Heart left ventricle (tissue), 13 donors: ENCODE measurements at regions not wholly inside any gene's neighbourhood (a gene's known extent, or its start where the extent isn't known, plus 50 kb on each side); places are given as distances from the start of the nearest gene placed in this dataset.

ENCODE experiments used
- CTCF ChIP-seq, 12 donors: fragments of 200-600 bp; sonication (generic) in 4 of 12; IDR thresholded peaks; one replicate each; pipeline versions ENCODE4 v1.5.0 to v1.8.0; 2018 to 2022; ENCODE audit warnings: antibody characterized with exemption in 12 of 12, mild to moderate bottlenecking in 5 of 12
- POLR2A ChIP-seq, 2 donors: fragments of 450-650 bp; IDR thresholded peaks; one replicate each; pipeline ENCODE4 v1.6.1; 2017; ENCODE audit warnings: antibody characterized with exemption in 2 of 2, mild to moderate bottlenecking in 2 of 2, moderate library complexity in 2 of 2
- donor health status: ischemic (EF 13 %, LVEDD 7.1; RV severe dilation, severe dysfunction).
- donor health status: DM: no; HTN: yes; CAD: no.
- donor health status: DM: no; HTN: no; CAD: no.
- donor health status: ischemic (EF 25% LVEDD 6.9; RV normal size, moderate dysfunction).
- donor health status: ischemic (EF 25% LVEDD 5.7; RV mildly dilated, moderate dysfunction).
- donor health status: ischemic (EF 35%, LVEDD 5.7; RV mildly dilated, moderate dysfunction).
- donor health status: nonischemic (EF 11% LVEDD 7.7; RV severe dilation, severe dysfunction).
- donor health status: DM: yes; HTN: yes; CAD: no.
- donor health status: PGD.
- donor health status: ischemic (EF 29% LVEDD 5.4; RV normal size, mild dysfunction).
- donor health status: nonischemic (EF 23%, LVEDD 6.1; RV moderate dilation, normal function).

GRCh38 chr9:86580688-86581087 is 226.5 kb upstream of the TUT7 start:
- TF ChIP-seq CTCF (IDR thresholded peaks at IDR 0.05) (no peak), POLR2A (IDR thresholded peaks at IDR 0.05) (no peak)
